Activated CD8-positive, alpha-beta memory T cell treated with anti-CD3 and anti-CD28 coated beads for 1 hour (primary cell): ENCODE measurements at regions not wholly inside any gene's neighbourhood (a gene's known extent, or its start where the extent isn't known, plus 50 kb on each side); places are given as distances from the start of the nearest gene placed in this dataset.

Experiments used
- DNase-seq, 2 donors: peaks; one replicate each; pipeline ENCODE4 v3.0.0-alpha.2; 2020; ENCODE audit warnings: low read depth in 1 of 2; ENCODE audit errors: extremely low read depth in 1 of 2

DNA sequence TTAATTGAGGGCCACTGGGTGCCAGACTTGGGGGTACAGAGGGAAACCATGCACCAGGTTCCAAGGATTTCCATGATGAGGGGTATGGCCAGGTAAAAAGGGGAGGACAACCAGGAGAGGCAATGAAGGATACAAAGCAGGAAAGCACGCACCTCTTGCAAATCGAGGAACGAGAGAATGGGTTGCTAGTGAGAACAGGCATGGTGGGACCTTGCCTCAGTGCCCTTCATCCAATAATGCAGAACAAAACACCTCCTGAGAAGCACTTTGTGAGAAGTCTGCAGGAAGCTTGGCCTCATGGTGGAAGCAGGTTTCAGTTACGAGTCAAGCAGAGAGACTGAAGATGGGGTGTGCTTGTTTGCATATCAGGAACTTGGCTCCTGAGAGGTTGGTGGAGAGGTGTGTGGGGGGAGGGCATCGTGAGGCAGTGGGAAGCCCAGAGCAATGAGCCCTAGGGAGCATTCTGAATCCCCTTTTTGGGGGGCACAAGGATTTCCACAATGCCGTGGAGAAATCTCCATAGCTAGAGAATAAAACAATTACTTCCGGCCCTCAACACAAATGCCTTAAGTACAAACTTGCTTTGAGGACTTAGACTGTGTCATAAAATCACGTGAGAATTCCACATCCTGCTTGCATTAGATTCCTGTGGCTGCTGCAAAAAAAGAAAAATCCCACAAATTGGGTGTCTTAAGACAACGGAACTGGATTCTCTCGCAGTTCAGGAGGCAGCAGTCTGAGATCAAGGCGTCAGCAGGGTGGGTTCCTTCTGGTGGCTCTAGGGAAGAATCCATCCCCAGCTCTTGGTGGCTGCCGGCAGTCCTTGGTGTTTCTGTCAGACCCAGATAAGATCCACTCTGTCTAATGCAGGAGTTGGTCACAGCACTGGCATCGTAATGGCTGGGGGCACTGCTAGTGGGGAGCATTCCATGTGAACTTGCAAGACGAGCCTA is 54.9 kb upstream of the BACE2 start:
- no peak for DNase-seq

DNA sequence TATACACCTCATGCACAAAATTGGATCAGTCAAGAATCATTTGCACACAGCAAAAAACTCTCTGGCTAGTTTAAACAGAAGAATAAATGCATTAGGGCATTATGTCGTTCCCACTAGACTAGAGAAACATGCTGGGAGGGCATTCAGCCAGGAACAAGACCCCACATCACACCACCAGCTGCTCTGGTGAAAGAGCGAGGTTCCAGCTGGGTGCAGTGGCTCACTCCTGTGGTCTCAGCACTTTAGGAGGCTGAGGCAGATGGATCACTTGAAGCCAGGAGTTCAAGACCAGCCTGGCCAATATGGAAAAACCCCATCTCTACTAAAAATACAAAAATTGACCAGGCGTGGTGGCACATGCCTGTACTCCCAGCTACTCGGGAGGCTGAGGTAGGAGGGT is 52.1 kb upstream of the BACE2 start:
- DNase-seq = no peak
